ENCODE measurements at regions not wholly inside any gene's neighbourhood (a gene's known extent, or its start where the extent isn't known, plus 50 kb on each side); places are given as distances from the start of the nearest gene placed in this dataset.

GRCh38 chr11:134624166-134624920 is 212.3 kb upstream of the B3GAT1 start:
- no peak for TF ChIP-seq CTCF (IDR thresholded peaks at IDR 0.05; ENCODE audit: control extremely low read depth, extremely low read depth, low read depth, missing control alignments)
- DNase-seq (ENCODE audit: extremely low spot score) = no peak
- CTCF ChIA-PET = no interaction called here
- POLR2A ChIA-PET = no interaction called here

GRCh38 chr11:134623711-134624110 is 211.7 kb upstream of the B3GAT1 start:
- CTCF ChIA-PET = no interaction called here
- POLR2A ChIA-PET = no interaction called here

GRCh38 chr11:134622458-134622857 is 210.4 kb upstream of the B3GAT1 start:
- POLR2A ChIA-PET = no interaction called here
- no peak for DNase-seq (ENCODE audit: extremely low spot score)
- CTCF ChIA-PET = interaction anchor here (1.1 kb wide), 1 partner anchor 20 kb away, joined by 3 read pairs; no protein-coding TSS in a partner anchor
- TF ChIP-seq CTCF (IDR thresholded peaks at IDR 0.05; ENCODE audit: control extremely low read depth, extremely low read depth, low read depth, missing control alignments) = no peak

More at GRCh38 chr11:134623711-134624110, 211.7 kb upstream of the B3GAT1 start:
- TF ChIP-seq CTCF (IDR thresholded peaks at IDR 0.05; ENCODE audit: control extremely low read depth, extremely low read depth, low read depth, missing control alignments) = no peak
- DNase-seq (ENCODE audit: extremely low spot score) = no peak

GRCh38 chr11:134617360-134617759 is 205.3 kb upstream of the B3GAT1 start:
- CTCF ChIA-PET = no interaction called here
- POLR2A ChIA-PET = no interaction called here
- no peak for DNase-seq (ENCODE audit: extremely low spot score)
- TF ChIP-seq CTCF (IDR thresholded peaks at IDR 0.05; ENCODE audit: control extremely low read depth, extremely low read depth, low read depth, missing control alignments) = no peak

- CTCF ChIA-PET = no interaction called here
- POLR2A ChIA-PET = no interaction called here
- no peak for DNase-seq (ENCODE audit: extremely low spot score)
- no peak for TF ChIP-seq CTCF (IDR thresholded peaks at IDR 0.05; ENCODE audit: control extremely low read depth, extremely low read depth, low read depth, missing control alignments)
Measured at GRCh38 chr11:134616038-134616437, 204.0 kb upstream of the B3GAT1 start.

GRCh38 chr11:134615041-134615615 is 203.1 kb upstream of the B3GAT1 start:
- DNase-seq (ENCODE audit: extremely low spot score) = no peak
- ChIA-PET POLR2A (no interaction called here), CTCF (no interaction called here)
- no peak for TF ChIP-seq CTCF (IDR thresholded peaks at IDR 0.05; ENCODE audit: control extremely low read depth, extremely low read depth, low read depth, missing control alignments)

All from GM10248 (cell line).